Upper lobe of left lung (tissue), 4 donors: ENCODE measurements at regions not wholly inside any gene's neighbourhood (a gene's known extent, or its start where the extent isn't known, plus 50 kb on each side); places are given as distances from the start of the nearest gene placed in this dataset.

Source experiments
- EP300 ChIP-seq, 4 donors: sonication (generic); formaldehyde crosslinking; IDR thresholded peaks; one replicate each; pipeline ENCODE4 v1.5.1; 2017; ENCODE audit warnings: antibody characterized with exemption in 4 of 4, control low read depth in 2 of 4
- POLR2A ChIP-seq, 4 donors: fragments of 450-650 bp; IDR thresholded peaks; one replicate each; pipeline ENCODE4 v1.5.1; 2016 to 2017; ENCODE audit warnings: antibody characterized with exemption in 4 of 4, mild to moderate bottlenecking in 2 of 4
- POLR2AphosphoS5 ChIP-seq, 2 donors: sonication (generic); formaldehyde crosslinking; IDR thresholded peaks; one replicate each; pipeline ENCODE4 v1.5.1; 2017; ENCODE audit warnings: antibody characterized with exemption in 2 of 2
- TF ChIP-seq, protein P1 (sequence below), 6 experiments: fragments of 450-650 bp in 4 of 6; fragments of 200-600 bp in 2 of 6; sonication (generic) in 2 of 6; IDR thresholded peaks; one replicate each; pipeline ENCODE4 v1.5.1; 2016 to 2019; ENCODE audit warnings: antibody characterized with exemption in 6 of 6

GRCh38 chr3:30475038-30475808 lies 131.2 kb upstream of the TGFBR2 start:
- TF ChIP-seq POLR2A (IDR thresholded peaks at IDR 0.05) (no peak), EP300 (IDR thresholded peaks at IDR 0.05) (no peak), POLR2AphosphoS5 (IDR thresholded peaks at IDR 0.05) (no peak)
- TF ChIP-seq, protein P1, sequence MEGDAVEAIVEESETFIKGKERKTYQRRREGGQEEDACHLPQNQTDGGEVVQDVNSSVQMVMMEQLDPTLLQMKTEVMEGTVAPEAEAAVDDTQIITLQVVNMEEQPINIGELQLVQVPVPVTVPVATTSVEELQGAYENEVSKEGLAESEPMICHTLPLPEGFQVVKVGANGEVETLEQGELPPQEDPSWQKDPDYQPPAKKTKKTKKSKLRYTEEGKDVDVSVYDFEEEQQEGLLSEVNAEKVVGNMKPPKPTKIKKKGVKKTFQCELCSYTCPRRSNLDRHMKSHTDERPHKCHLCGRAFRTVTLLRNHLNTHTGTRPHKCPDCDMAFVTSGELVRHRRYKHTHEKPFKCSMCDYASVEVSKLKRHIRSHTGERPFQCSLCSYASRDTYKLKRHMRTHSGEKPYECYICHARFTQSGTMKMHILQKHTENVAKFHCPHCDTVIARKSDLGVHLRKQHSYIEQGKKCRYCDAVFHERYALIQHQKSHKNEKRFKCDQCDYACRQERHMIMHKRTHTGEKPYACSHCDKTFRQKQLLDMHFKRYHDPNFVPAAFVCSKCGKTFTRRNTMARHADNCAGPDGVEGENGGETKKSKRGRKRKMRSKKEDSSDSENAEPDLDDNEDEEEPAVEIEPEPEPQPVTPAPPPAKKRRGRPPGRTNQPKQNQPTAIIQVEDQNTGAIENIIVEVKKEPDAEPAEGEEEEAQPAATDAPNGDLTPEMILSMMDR (IDR thresholded peaks at IDR 0.05): no peak
